B cell (primary cell): ENCODE measurements at regions not wholly inside any gene's neighbourhood (a gene's known extent, or its start where the extent isn't known, plus 50 kb on each side); places are given as distances from the start of the nearest gene placed in this dataset.

Experiments used
- ATAC-seq: fragments of 200-7000 bp; cut with Tn5 transposase; one replicate; pipeline ENCODE4 v1.10.0; 2021; ENCODE audit warnings: low read depth, mild to moderate bottlenecking, moderate number of reproducible peaks, moderate library complexity
- CTCF ChIA-PET: fragments of 350-600 bp; sonication (Branson Sonifier 250); formaldehyde crosslinking; loops from one replicate; lab custom pipeline; 2021; ENCODE audit warnings: antibody characterized with exemption, inconsistent platforms; lab: Charles Lee
- POLR2A ChIA-PET: fragments of 350-600 bp; sonication (Branson Sonifier 250); formaldehyde crosslinking; loops from one replicate; lab custom pipeline; 2021; ENCODE audit warnings: antibody characterized with exemption; lab: Charles Lee
- DNase-seq: peaks from one replicate; pipeline ENCODE4 v3.0.0; 2013
- H2AFZ ChIP-seq: 2 replicates; pipeline ENCODE4 v1.6.1; 2012; ENCODE audit warnings: mild to moderate bottlenecking, low read depth, low read length; ENCODE audit not compliant: insufficient read depth, poor library complexity, severe bottlenecking
- H3K27ac ChIP-seq, 2 donors: 1 replicate in 1 of 2; 2 replicates in 1 of 2; pipeline ENCODE4 v1.5.1; 2012 to 2013; ENCODE audit warnings: low read length in 2 of 2, mild to moderate bottlenecking in 2 of 2, moderate library complexity in 1 of 2
- H3K27me3 ChIP-seq, 4 experiments: fragments of 200-600 bp in 1 of 4; sonication (generic) in 1 of 4; replicated peaks in 1 of 4; 1 replicate in 2 of 4; 2 replicates in 2 of 4; pipeline versions ENCODE4 v1.6.1 to v1.7.0; 2013 to 2016; ENCODE audit warnings: low read length in 3 of 4, mild to moderate bottlenecking in 2 of 4, mixed read lengths in 1 of 4, moderate library complexity in 1 of 4; ENCODE audit not compliant: insufficient read depth in 4 of 4, control insufficient read depth in 3 of 4; ENCODE audit errors: control extremely low read depth in 1 of 4
- H3K36me3 ChIP-seq, 2 experiments: replicated peaks in 1 of 2; 1 replicate in 1 of 2; 2 replicates in 1 of 2; pipeline versions ENCODE4 v1.6.1 to v1.7.1; 2013; ENCODE audit warnings: low read length in 1 of 2; ENCODE audit not compliant: insufficient read depth in 2 of 2, control insufficient read depth in 1 of 2; ENCODE audit errors: control extremely low read depth in 1 of 2, extremely low read depth in 1 of 2
- H3K4me1 ChIP-seq, 2 donors: fragments of 200-600 bp in 1 of 2; sonication (generic) in 1 of 2; 1 replicate in 1 of 2; 2 replicates in 1 of 2; pipeline versions ENCODE4 v1.5.1 to v1.6.1; 2013 to 2017; ENCODE audit warnings: low read length in 2 of 2; ENCODE audit not compliant: control insufficient read depth in 2 of 2, insufficient read depth in 2 of 2
- H3K4me2 ChIP-seq: replicated peaks from 2 replicates; pipeline ENCODE3; 2012; ENCODE audit warnings: mild to moderate bottlenecking, low read depth, low read length; ENCODE audit not compliant: poor library complexity, severe bottlenecking
- H3K4me3 ChIP-seq, 5 experiments: fragments of 200-600 bp in 1 of 5; sonication (generic) in 1 of 5; 1 replicate in 3 of 5; 2 replicates in 2 of 5; pipeline versions ENCODE4 v1.5.1 to v1.7.0; 2011 to 2016; ENCODE audit warnings: low read length in 4 of 5, mild to moderate bottlenecking in 4 of 5, low read depth in 2 of 5, control low read depth in 1 of 5, moderate library complexity in 1 of 5; ENCODE audit not compliant: insufficient read depth in 1 of 5; ENCODE audit errors: control extremely low read depth in 1 of 5, extremely low read depth in 1 of 5
- H3K79me2 ChIP-seq: fragments of 200-600 bp; sonication (generic); one replicate; pipeline ENCODE4 v1.6.0; 2016; ENCODE audit warnings: low read length; ENCODE audit not compliant: control insufficient read depth, insufficient read depth
- H3K9ac ChIP-seq: fragments of 200-600 bp; sonication (generic); 2 replicates; pipeline ENCODE4 v1.6.1; 2017; ENCODE audit warnings: mild to moderate bottlenecking, low read length, moderate library complexity
- H3K9me3 ChIP-seq, 3 donors: one replicate each; pipeline versions ENCODE4 v1.6.1 to v1.7.1; 2013; ENCODE audit warnings: low read length in 2 of 3; ENCODE audit not compliant: control insufficient read depth in 2 of 3, insufficient read depth in 1 of 3; ENCODE audit errors: control extremely low read depth in 1 of 3
- H4K20me1 ChIP-seq: 2 replicates; pipeline ENCODE4 v1.6.0; 2012; ENCODE audit warnings: mild to moderate bottlenecking, low read length; ENCODE audit not compliant: insufficient read depth, control insufficient read depth, poor library complexity, severe bottlenecking
- H3K27ac Mint-ChIP-seq: one replicate; pipeline ENCODE4 v1.8.0; 2021; ENCODE audit warnings: mixed read lengths
- H3K27me3 Mint-ChIP-seq: one replicate; pipeline ENCODE4 v1.8.0; 2021; ENCODE audit warnings: mixed read lengths
- H3K4me1 Mint-ChIP-seq: one replicate; pipeline ENCODE4 v1.8.0; 2021; ENCODE audit warnings: mixed read lengths
- H3K4me3 Mint-ChIP-seq: one replicate; pipeline ENCODE4 v1.8.0; 2021; ENCODE audit warnings: mixed read lengths
- H3K9me3 Mint-ChIP-seq: one replicate; pipeline ENCODE4 v1.8.0; 2022; ENCODE audit warnings: mixed read lengths; ENCODE audit not compliant: insufficient read depth
- CTCF ChIP-seq: fragments of 200-600 bp; IDR thresholded peaks from one replicate; pipeline ENCODE4 v1.8.0; 2022; ENCODE audit warnings: antibody characterized with exemption, mild to moderate bottlenecking
- EZH2 ChIP-seq: IDR thresholded peaks from 2 replicates; pipeline ENCODE4 v1.6.1; 2012; ENCODE audit warnings: borderline replicate concordance, low read depth, mild to moderate bottlenecking, moderate library complexity, low read length; ENCODE audit not compliant: insufficient read depth, poor library complexity, severe bottlenecking
- WGBS: methylation state at CpG from one replicate; pipeline ENCODE4 v1.1.5; 2013; ENCODE audit warnings: missing lambda C conversion rate; ENCODE audit not compliant: insufficient coverage; 5-methylcytosine and 5-hydroxymethylcytosine counted together
- intact Hi-C: fragments of 100-400 bp; cut with micrococcal nuclease; formaldehyde crosslinking; loops from one replicate; pipeline ENCODE4 v1.10.0; 2022

DNA sequence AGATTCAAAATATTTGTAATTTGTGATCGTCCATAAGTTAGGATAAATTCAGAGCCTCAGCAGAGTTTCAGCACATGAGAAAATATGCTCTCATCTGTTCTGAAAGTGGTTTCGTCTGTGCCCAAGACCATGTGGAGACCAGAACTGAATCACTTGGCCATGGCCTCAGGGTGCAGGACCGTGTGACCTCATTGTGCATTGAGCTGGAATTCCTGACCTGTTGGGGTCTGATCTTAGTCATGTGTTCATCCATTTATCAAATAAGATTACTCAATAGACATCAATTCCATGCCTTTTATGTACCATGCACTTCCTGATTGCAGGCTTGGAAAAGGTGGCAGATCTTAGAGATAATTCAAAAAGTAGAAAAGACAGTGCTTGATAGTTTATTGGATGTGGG is 680.5 kb downstream of the QKI start:
- Mint-ChIP-seq H3K27ac (no peak overlapping the region), H3K4me1 (no peaks in the 10 kb centered on the region), H3K27me3 (peaks cover 4% of the 10 kb centered on the region), H3K4me3 (no peak overlapping the region), H3K9me3 (no peaks in the 10 kb centered on the region)
- H3K27me3 ChIP-seq, result no peaks in the 10 kb centered on the region
- no peaks in the 10 kb centered on the region for H4K20me1 ChIP-seq
- no peak overlapping the region for H2AFZ ChIP-seq
- no peak for TF ChIP-seq CTCF
- TF ChIP-seq EZH2, result no peak
- ChIA-PET POLR2A (no interaction called here), CTCF (no interaction called here)
- H3K4me2 ChIP-seq, result no peak overlapping the region
- no peak overlapping the region for H3K9ac ChIP-seq
- H3K4me1 ChIP-seq, result no peaks in the 10 kb centered on the region
- no peaks in the 10 kb centered on the region for H3K9me3 ChIP-seq
- ATAC-seq (no peak), DNase-seq (no peak)
- WGBS, result 90% methylated on average over 3 of the region's 3 CpGs
- H3K27ac ChIP-seq, result no peak overlapping the region
- no peak overlapping the region for H3K4me3 ChIP-seq
- intact Hi-C loops, result no loop called here
- H3K36me3 ChIP-seq, result no peaks in the 10 kb centered on the region
- no peaks in the 10 kb centered on the region for H3K79me2 ChIP-seq

DNA sequence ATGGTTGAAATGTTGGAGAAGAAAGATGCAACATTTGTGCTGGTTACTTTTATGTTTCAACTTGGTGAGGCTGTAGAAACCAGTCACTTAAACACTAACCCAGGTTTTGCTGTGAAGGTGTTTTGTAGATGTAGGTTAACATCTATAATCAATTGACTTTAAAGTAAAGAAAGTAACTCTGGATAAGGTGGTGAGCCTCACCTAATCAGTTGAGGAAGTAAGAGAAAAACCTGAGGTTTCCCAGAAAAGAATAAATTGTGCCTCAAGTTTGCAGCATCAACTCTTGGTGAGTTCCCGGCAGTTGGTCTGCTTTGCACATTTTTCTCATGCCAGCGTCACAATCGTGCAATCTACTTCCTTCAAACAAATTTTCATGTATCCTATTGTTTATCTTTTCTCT is 673.4 kb downstream of the QKI start:
- Histone ChIP-seq H2AFZ (no peak overlapping the region), H3K27ac (no peak overlapping the region), H3K79me2 (no peaks in the 10 kb centered on the region), H3K4me2 (no peak overlapping the region), H3K9me3 (peaks cover 0 to 7% (median 0%) of the 10 kb centered on the region in 3 donors), H3K27me3 (peaks cover 0 to 4% (median 0%) of the 10 kb centered on the region in 4 experiments), H3K36me3 (no peaks in the 10 kb centered on the region), H4K20me1 (no peaks in the 10 kb centered on the region), H3K4me3 (no peak overlapping the region), H3K4me1 (no peaks in the 10 kb centered on the region), H3K9ac (no peak overlapping the region)
- intact Hi-C loops, result no loop called here
- no peak overlapping the region for H3K4me3 Mint-ChIP-seq
- POLR2A ChIA-PET, result no interaction called here
- no peak overlapping the region for H3K27ac Mint-ChIP-seq
- DNase-seq (no peak), ATAC-seq (no peak)
- no peaks in the 10 kb centered on the region for H3K4me1 Mint-ChIP-seq
- no peaks in the 10 kb centered on the region for H3K27me3 Mint-ChIP-seq
- CTCF ChIA-PET, result no interaction called here
- H3K9me3 Mint-ChIP-seq, result no peaks in the 10 kb centered on the region
- TF ChIP-seq CTCF (no peak), EZH2 (no peak)
- WGBS, result no CpG with 5 or more reads among the region's 3 CpGs
